HEK293 (cell line): ENCODE measurements at regions not wholly inside any gene's neighbourhood (a gene's known extent, or its start where the extent isn't known, plus 50 kb on each side); places are given as distances from the start of the nearest gene placed in this dataset.

Source experiments
- CTCF ChIA-PET: fragments of 350-600 bp; formaldehyde crosslinking; extraction: SDS; loops from one replicate; lab custom pipeline; 2021; ENCODE audit warnings: antibody characterized with exemption; lab: Yijun Ruan, JAX
- POLR2A ChIA-PET: fragments of 300-600 bp; formaldehyde crosslinking; extraction: SDS; loops from one replicate; lab custom pipeline; 2020; ENCODE audit warnings: antibody characterized with exemption, inconsistent platforms; lab: Yijun Ruan, JAX
- H3K27ac ChIP-seq: fragments of 200-500 bp; sonication (Bioruptor generic); 2 replicates; pipeline ENCODE4 v1.5.1; 2014; ENCODE audit warnings: low read depth, low read length, control low read depth, inconsistent platforms; ENCODE audit errors: extremely low read depth
- H3K36me3 ChIP-seq, 2 experiments: fragments of 200-500 bp in 1 of 2; sonication (Bioruptor generic) in 1 of 2; 1 replicate in 1 of 2; 2 replicates in 1 of 2; pipeline ENCODE4 v1.5.1; 2014 to 2017; ENCODE audit warnings: inconsistent platforms in 2 of 2, low read length in 2 of 2; ENCODE audit not compliant: control insufficient read depth in 2 of 2, insufficient read depth in 1 of 2
- H3K4me1 ChIP-seq: fragments of 200-500 bp; sonication (Bioruptor generic); 2 replicates; pipeline ENCODE4 v1.5.1; 2014; ENCODE audit warnings: mild to moderate bottlenecking, low read length, inconsistent platforms; ENCODE audit not compliant: control insufficient read depth, insufficient read depth
- H3K4me3 ChIP-seq: 2 replicates; pipeline ENCODE4 v1.5.1; 2011; ENCODE audit warnings: low read depth, mild to moderate bottlenecking, control low read depth, low read length, moderate library complexity
- H3K9me3 ChIP-seq: fragments of 200-500 bp; sonication (Bioruptor generic); 2 replicates; pipeline ENCODE4 v1.5.1; 2014; ENCODE audit warnings: low read depth, low read length, inconsistent platforms; ENCODE audit not compliant: control insufficient read depth, insufficient read depth
- BCL11A ChIP-seq: fragments of 450-650 bp; formaldehyde crosslinking; IDR thresholded peaks from 2 replicates; pipeline ENCODE4 v1.5.1; 2016; ENCODE audit warnings: low read depth, missing biosample characterization, missing genetic modification characterization
- BCL6B ChIP-seq: fragments of 450-650 bp; formaldehyde crosslinking; IDR thresholded peaks from 2 replicates; pipeline ENCODE4 v1.5.1; 2017; ENCODE audit warnings: missing biosample characterization, missing genetic modification characterization
- GLI2 ChIP-seq: fragments of 450-650 bp; formaldehyde crosslinking; IDR thresholded peaks from 2 replicates; pipeline ENCODE4; 2017; ENCODE audit warnings: missing biosample characterization, missing genetic modification characterization, low read depth, borderline replicate concordance
- IKZF3 ChIP-seq: fragments of 450-650 bp; IDR thresholded peaks from 2 replicates; pipeline ENCODE4 v1.5.0; 2018; ENCODE audit warnings: missing biosample characterization, mild to moderate bottlenecking, missing genetic modification characterization, moderate library complexity
- INSM2 ChIP-seq: fragments of 450-650 bp; formaldehyde crosslinking; IDR thresholded peaks from 2 replicates; pipeline ENCODE4 v1.5.1; 2016; ENCODE audit warnings: missing biosample characterization, missing genetic modification characterization
- KLF1 ChIP-seq: fragments of 450-650 bp; formaldehyde crosslinking; IDR thresholded peaks from 2 replicates; pipeline ENCODE4 v1.5.1; 2016; ENCODE audit warnings: missing biosample characterization, missing genetic modification characterization
- KLF7 ChIP-seq: fragments of 450-650 bp; formaldehyde crosslinking; IDR thresholded peaks from 2 replicates; pipeline ENCODE4 v1.5.1; 2016; ENCODE audit warnings: missing biosample characterization, missing genetic modification characterization, borderline replicate concordance
- MEIS1 ChIP-seq: sonication (generic); formaldehyde crosslinking; IDR thresholded peaks from 2 replicates; pipeline ENCODE4 v1.8.1; 2022; ENCODE audit warnings: missing genetic modification reagents, mild to moderate bottlenecking, borderline replicate concordance
- SALL2 ChIP-seq: fragments of 450-650 bp; formaldehyde crosslinking; IDR thresholded peaks from 2 replicates; pipeline ENCODE4 v1.5.0; 2017; ENCODE audit warnings: missing biosample characterization, mild to moderate bottlenecking, missing genetic modification characterization, borderline replicate concordance
- SP3 ChIP-seq: fragments of 450-650 bp; formaldehyde crosslinking; IDR thresholded peaks from 2 replicates; pipeline ENCODE4 v1.5.1; 2016; ENCODE audit warnings: missing biosample characterization, missing genetic modification characterization
- YY2 ChIP-seq: fragments of 450-650 bp; formaldehyde crosslinking; IDR thresholded peaks from 2 replicates; pipeline ENCODE4 v1.5.1; 2016; ENCODE audit warnings: missing biosample characterization, missing genetic modification characterization
- ZBTB1 ChIP-seq: fragments of 450-650 bp; formaldehyde crosslinking; IDR thresholded peaks from 2 replicates; pipeline ENCODE4 v1.5.1; 2016; ENCODE audit warnings: missing biosample characterization, missing genetic modification characterization
- ZBTB7A ChIP-seq: fragments of 450-650 bp; formaldehyde crosslinking; IDR thresholded peaks from 2 replicates; pipeline ENCODE4 v1.5.1; 2016; ENCODE audit warnings: low read depth, missing biosample characterization, missing genetic modification characterization
- ZNF169 ChIP-seq: fragments of 450-650 bp; formaldehyde crosslinking; IDR thresholded peaks from 2 replicates; pipeline ENCODE4 v1.5.1; 2016; ENCODE audit warnings: missing biosample characterization, missing genetic modification characterization
- ZNF211 ChIP-seq: fragments of 450-650 bp; formaldehyde crosslinking; IDR thresholded peaks from 2 replicates; pipeline ENCODE4 v1.5.1; 2016; ENCODE audit warnings: low read depth, missing biosample characterization, missing genetic modification characterization
- ZNF24 ChIP-seq: fragments of 450-650 bp; formaldehyde crosslinking; IDR thresholded peaks from 2 replicates; pipeline ENCODE4 v1.5.1; 2016; ENCODE audit warnings: missing biosample characterization, missing genetic modification characterization
- ZNF274 ChIP-seq, 2 experiments: fragments of 200-500 bp in 1 of 2; fragments of 450-650 bp in 1 of 2; sonication (Bioruptor generic) in 1 of 2; formaldehyde crosslinking in 1 of 2; IDR thresholded peaks; 2 replicates each; pipeline versions ENCODE4 v1.5.1 to v1.6.1; 2014 to 2016; ENCODE audit warnings: borderline replicate concordance in 1 of 2, inconsistent platforms in 1 of 2, low read length in 1 of 2, missing biosample characterization in 1 of 2, missing genetic modification characterization in 1 of 2
- ZNF292 ChIP-seq: fragments of 450-650 bp; formaldehyde crosslinking; IDR thresholded peaks from 2 replicates; pipeline ENCODE4 v1.5.1; 2016; ENCODE audit warnings: low read depth, missing biosample characterization, missing genetic modification characterization, borderline replicate concordance
- ZNF302 ChIP-seq: fragments of 450-650 bp; formaldehyde crosslinking; IDR thresholded peaks from 2 replicates; pipeline ENCODE4 v1.5.1; 2016; ENCODE audit warnings: missing biosample characterization, missing genetic modification characterization, low read depth
- ZNF350 ChIP-seq: fragments of 450-650 bp; formaldehyde crosslinking; IDR thresholded peaks from 2 replicates; pipeline ENCODE4 v1.5.0; 2017; ENCODE audit warnings: missing biosample characterization, mild to moderate bottlenecking, missing genetic modification characterization
- ZNF354C ChIP-seq: fragments of 450-650 bp; formaldehyde crosslinking; IDR thresholded peaks from 2 replicates; pipeline ENCODE4 v1.5.1; 2016; ENCODE audit warnings: missing biosample characterization, missing genetic modification characterization, low read depth, borderline replicate concordance
- ZNF391 ChIP-seq: fragments of 450-650 bp; formaldehyde crosslinking; IDR thresholded peaks from 2 replicates; pipeline ENCODE4 v1.5.1; 2016; ENCODE audit warnings: low read depth, missing biosample characterization, missing genetic modification characterization, borderline replicate concordance
- ZNF449 ChIP-seq: fragments of 450-650 bp; formaldehyde crosslinking; IDR thresholded peaks from 2 replicates; pipeline ENCODE4 v1.5.1; 2017; ENCODE audit warnings: missing biosample characterization, mild to moderate bottlenecking, missing genetic modification characterization, moderate library complexity
- ZNF521 ChIP-seq: fragments of 450-650 bp; formaldehyde crosslinking; IDR thresholded peaks from 2 replicates; pipeline ENCODE4 v1.5.1; 2017; ENCODE audit warnings: missing biosample characterization, mild to moderate bottlenecking, missing genetic modification characterization
- ZNF555 ChIP-seq: fragments of 450-650 bp; formaldehyde crosslinking; conservative IDR thresholded peaks from 2 replicates; pipeline ENCODE4 v1.5.1; 2017; ENCODE audit warnings: missing biosample characterization, mild to moderate bottlenecking, missing genetic modification characterization, inconsistent platforms
- ZNF624 ChIP-seq: fragments of 450-650 bp; formaldehyde crosslinking; IDR thresholded peaks from 2 replicates; pipeline ENCODE4 v1.5.1; 2017; ENCODE audit warnings: missing biosample characterization, missing genetic modification characterization
- ZNF776 ChIP-seq: fragments of 450-650 bp; formaldehyde crosslinking; IDR thresholded peaks from 2 replicates; pipeline ENCODE4 v1.5.0; 2017; ENCODE audit warnings: missing biosample characterization, missing genetic modification characterization, borderline replicate concordance
- ZNF785 ChIP-seq: fragments of 450-650 bp; formaldehyde crosslinking; IDR thresholded peaks from 2 replicates; pipeline ENCODE4 v1.5.1; 2016; ENCODE audit warnings: missing biosample characterization, missing genetic modification characterization

DNA sequence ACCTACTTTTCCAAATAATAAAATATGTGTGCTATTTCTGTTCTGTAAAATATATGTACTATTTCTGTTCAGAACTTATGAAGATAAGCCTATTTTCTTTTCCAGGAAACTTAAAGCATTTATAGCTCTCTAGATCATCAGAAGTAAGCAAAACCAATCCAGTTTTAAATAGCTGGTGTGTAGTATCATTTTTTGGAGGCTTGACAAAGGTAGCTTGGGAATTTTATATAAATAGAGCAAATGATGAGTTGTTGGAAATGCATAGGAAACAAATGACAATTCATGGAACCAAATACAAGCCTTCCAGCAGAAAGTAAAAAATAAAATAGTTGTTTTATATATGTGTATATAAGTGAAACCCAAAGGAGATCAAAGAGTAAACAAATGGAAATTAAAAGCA is 1038.1 kb upstream of the ARRDC3 start:
- no peak overlapping the region for H3K27ac ChIP-seq
- no peaks in the 10 kb centered on the region for H3K36me3 ChIP-seq
- peaks cover 2% of the 10 kb centered on the region; the same call in 1 of the 2 replicates for H3K9me3 ChIP-seq
- no peak overlapping the region for H3K4me3 ChIP-seq
- no peaks in the 10 kb centered on the region for H3K4me1 ChIP-seq
- CTCF ChIA-PET: no interaction called here
- POLR2A ChIA-PET: no interaction called here
- TF ChIP-seq SALL2 (no peak), ZNF274 (IDR thresholded peaks at IDR 0.05; ENCODE audit: low read length) (no peak), ZNF274 (tag by site-specific recombination; IDR thresholded peaks at IDR 0.05; ENCODE audit: borderline replicate concordance) (no peak), ZBTB1 (no peak), SP3 (tag by site-specific recombination) (no peak), ZBTB7A (tag by site-specific recombination) (no peak), ZNF776 (tag by site-specific recombination) (no peak), ZNF169 (no peak), KLF1 (tag by site-specific recombination) (no peak), KLF7 (tag by site-specific recombination) (no peak), ZNF211 (tag by site-specific recombination) (no peak), ZNF391 (tag by site-specific recombination) (no peak), BCL6B (no peak), ZNF555 (tag by site-specific recombination) (no peak), ZNF350 (tag by site-specific recombination) (no peak), IKZF3 (tag by site-specific recombination) (no peak), MEIS1 (CRISPR knock-in tag) (no peak), ZNF449 (tag by site-specific recombination) (no peak), BCL11A (tag by site-specific recombination) (no peak), ZNF624 (tag by site-specific recombination) (no peak)
- TF ChIP-seq, all 188 proteins: peak for 0

DNA sequence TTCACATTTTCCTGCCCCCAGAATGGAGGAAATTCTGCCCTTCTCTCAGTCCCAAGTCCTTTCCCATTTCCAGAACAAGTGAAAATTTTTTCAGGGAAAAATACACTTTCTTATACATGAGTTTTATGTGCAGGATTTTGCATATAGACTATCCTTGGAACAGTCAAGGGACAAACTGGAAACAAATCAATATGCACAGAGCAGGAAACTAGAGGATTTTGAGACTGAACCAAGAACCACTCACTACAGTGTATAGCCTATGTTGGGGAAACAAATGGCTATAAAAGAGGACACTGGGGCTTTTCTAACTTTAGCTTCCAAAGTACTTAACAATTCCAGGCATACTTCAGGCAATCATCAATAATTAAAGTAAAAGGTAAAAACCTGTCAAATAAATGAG is 1036.1 kb upstream of the ARRDC3 start:
- H3K27ac ChIP-seq: no peak overlapping the region
- H3K36me3 ChIP-seq: no peaks in the 10 kb centered on the region
- H3K9me3 ChIP-seq: peaks cover 2% of the 10 kb centered on the region; the same call in 1 of the 2 replicates
- POLR2A ChIA-PET: no interaction called here
- no peak for TF ChIP-seq ZNF292 (tag by site-specific recombination)
- H3K4me1 ChIP-seq: no peaks in the 10 kb centered on the region
- H3K4me3 ChIP-seq: no peak overlapping the region
- CTCF ChIA-PET: interaction anchor here (0.7 kb wide), 1 partner anchor 75 kb away, joined by 3 read pairs; no protein-coding TSS in a partner anchor

GRCh38 chr5:92418341-92418740 is 1035.2 kb upstream of the ARRDC3 start:
- H3K4me3 ChIP-seq: no peak overlapping the region
- peaks cover 2% of the 10 kb centered on the region; the same call in 1 of the 2 replicates for H3K9me3 ChIP-seq
- no peak overlapping the region for H3K27ac ChIP-seq
- POLR2A ChIA-PET: no interaction called here
- CTCF ChIA-PET: no interaction called here
- no peaks in the 10 kb centered on the region for H3K4me1 ChIP-seq
- H3K36me3 ChIP-seq: no peaks in the 10 kb centered on the region
- TF ChIP-seq ZNF785: no peak
- TF ChIP-seq ZNF24 (tag by site-specific recombination): no peak
- TF ChIP-seq ZNF354C: no peak
- TF ChIP-seq ZNF302 (tag by site-specific recombination): no peak
- TF ChIP-seq GLI2 (tag by site-specific recombination): no peak
- no peak for TF ChIP-seq KLF1 (tag by site-specific recombination)
- TF ChIP-seq INSM2 (tag by site-specific recombination): no peak
- TF ChIP-seq SP3 (tag by site-specific recombination): no peak
- TF ChIP-seq ZNF521 (tag by site-specific recombination): no peak
- TF ChIP-seq YY2 (tag by site-specific recombination): no peak
